OCI-LY1 (cell line): ENCODE measurements at regions not wholly inside any gene's neighbourhood (a gene's known extent, or its start where the extent isn't known, plus 50 kb on each side); places are given as distances from the start of the nearest gene placed in this dataset.

Experiments used
- H2AFZ ChIP-seq: fragments of 200-600 bp; sonication (generic), shearing (Covaris generic); 2 replicates; pipeline ENCODE4 v1.6.0; 2014; ENCODE audit warnings: antibody characterized with exemption, mild to moderate bottlenecking, low read length
- H3F3A ChIP-seq: fragments of 200-600 bp; sonication (generic), shearing (Covaris generic); 2 replicates; pipeline ENCODE4 v1.6.0; 2014; ENCODE audit warnings: mild to moderate bottlenecking, antibody characterized with exemption, low read length, moderate library complexity; ENCODE audit not compliant: insufficient read depth
- H3K27ac ChIP-seq: fragments of 200-600 bp; sonication (generic); 2 replicates; pipeline ENCODE4 v1.5.1; 2014; ENCODE audit warnings: low read length, mixed run types, mild to moderate bottlenecking, low read depth; ENCODE audit not compliant: poor library complexity, severe bottlenecking
- H3K27me3 ChIP-seq: fragments of 200-600 bp; sonication (generic); 2 replicates; pipeline ENCODE4 v1.6.0; 2014; ENCODE audit warnings: antibody characterized with exemption, mild to moderate bottlenecking, low read length, moderate library complexity; ENCODE audit not compliant: insufficient read depth
- H3K36me3 ChIP-seq: fragments of 200-600 bp; sonication (generic); 2 replicates; pipeline ENCODE4 v1.6.1; 2014; ENCODE audit warnings: mild to moderate bottlenecking, antibody characterized with exemption, low read length, moderate library complexity, mixed read lengths; ENCODE audit not compliant: insufficient read depth
- H3K4me1 ChIP-seq: fragments of 200-600 bp; sonication (generic); 2 replicates; pipeline ENCODE4 v1.5.1; 2014; ENCODE audit warnings: mild to moderate bottlenecking, low read length, moderate library complexity; ENCODE audit not compliant: insufficient read depth, severe bottlenecking
- H3K4me2 ChIP-seq: fragments of 200-600 bp; sonication (generic), shearing (Covaris generic); 2 replicates; pipeline ENCODE4 v1.6.1; 2014; ENCODE audit warnings: low read length
- H3K4me3 ChIP-seq: fragments of 200-600 bp; sonication (generic); 2 replicates; pipeline ENCODE4 v1.5.1; 2014; ENCODE audit warnings: low read length, low read depth, mild to moderate bottlenecking, mixed read lengths; ENCODE audit not compliant: poor library complexity, severe bottlenecking
- H3K79me2 ChIP-seq: fragments of 200-600 bp; shearing (Covaris generic); 2 replicates; pipeline ENCODE4 v1.6.1; 2016; ENCODE audit warnings: mixed run types, low read length, mixed read lengths; ENCODE audit not compliant: insufficient read depth
- H3K9ac ChIP-seq: fragments of 200-600 bp; sonication (generic), shearing (Covaris generic); 2 replicates; pipeline ENCODE4 v1.6.1; 2014; ENCODE audit warnings: mild to moderate bottlenecking, low read length, mixed read lengths
- H3K9me2 ChIP-seq: fragments of 200-600 bp; sonication (generic), shearing (Covaris generic); 2 replicates; pipeline ENCODE4 v1.6.1; 2014; ENCODE audit warnings: low read depth, mild to moderate bottlenecking, low read length, mixed read lengths
- H3K9me3 ChIP-seq: fragments of 200-600 bp; shearing (Covaris generic); 2 replicates; pipeline ENCODE4 v1.6.1; 2014; ENCODE audit warnings: low read length, mixed read lengths
- H4K20me1 ChIP-seq: fragments of 200-600 bp; sonication (generic), shearing (Covaris generic); 2 replicates; pipeline ENCODE4 v1.6.0; 2016; ENCODE audit warnings: mild to moderate bottlenecking, low read length; ENCODE audit not compliant: insufficient read depth
- CTCF ChIP-seq: fragments of 200-600 bp; sonication (generic), shearing (Covaris generic); IDR thresholded peaks from 2 replicates; pipeline ENCODE4 v1.5.1; 2017; ENCODE audit warnings: mild to moderate bottlenecking, antibody characterized with exemption, low read length, moderate library complexity, mixed read lengths
- EZH2 ChIP-seq: fragments of 200-600 bp; sonication (generic), shearing (Covaris generic); IDR thresholded peaks from 2 replicates; pipeline ENCODE4 v1.8.0; 2017; ENCODE audit warnings: borderline replicate concordance, mixed run types, mild to moderate bottlenecking, antibody characterized with exemption, low read length, moderate library complexity, mixed read lengths

DNA sequence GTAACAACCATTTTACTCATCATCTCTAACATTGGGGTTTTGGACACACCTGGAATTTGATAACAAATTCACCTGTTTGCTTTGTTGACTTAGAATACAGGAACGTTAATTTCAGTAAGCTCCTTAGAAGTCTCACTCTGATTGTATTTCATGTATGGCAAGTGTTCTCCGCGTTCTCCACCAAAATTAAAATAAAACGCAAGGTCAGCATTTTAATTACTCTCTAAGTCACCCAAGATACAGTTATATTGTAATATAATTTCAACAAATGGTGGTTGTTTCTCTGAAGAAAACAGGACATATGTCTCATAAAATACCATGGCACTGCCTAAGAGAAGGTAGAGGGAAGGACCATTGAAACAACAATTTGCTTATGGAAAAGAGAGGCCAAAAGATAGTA, 742.1 kb downstream of the LIG4 start:
- Histone ChIP-seq H2AFZ (no peak overlapping the region), H3K4me3 (no peak overlapping the region), H3K27me3 (no peaks in the 10 kb centered on the region), H3K79me2 (no peaks in the 10 kb centered on the region), H3K36me3 (no peaks in the 10 kb centered on the region), H3K4me1 (no peaks in the 10 kb centered on the region), H3K9me3 (no peaks in the 10 kb centered on the region), H3K9ac (no peak overlapping the region), H3F3A (no peaks in the 10 kb centered on the region), H3K27ac (no peak overlapping the region), H3K9me2 (no peaks in the 10 kb centered on the region), H3K4me2 (no peak overlapping the region), H4K20me1 (no peaks in the 10 kb centered on the region)
- no peak for TF ChIP-seq EZH2
- TF ChIP-seq CTCF = no peak

DNA sequence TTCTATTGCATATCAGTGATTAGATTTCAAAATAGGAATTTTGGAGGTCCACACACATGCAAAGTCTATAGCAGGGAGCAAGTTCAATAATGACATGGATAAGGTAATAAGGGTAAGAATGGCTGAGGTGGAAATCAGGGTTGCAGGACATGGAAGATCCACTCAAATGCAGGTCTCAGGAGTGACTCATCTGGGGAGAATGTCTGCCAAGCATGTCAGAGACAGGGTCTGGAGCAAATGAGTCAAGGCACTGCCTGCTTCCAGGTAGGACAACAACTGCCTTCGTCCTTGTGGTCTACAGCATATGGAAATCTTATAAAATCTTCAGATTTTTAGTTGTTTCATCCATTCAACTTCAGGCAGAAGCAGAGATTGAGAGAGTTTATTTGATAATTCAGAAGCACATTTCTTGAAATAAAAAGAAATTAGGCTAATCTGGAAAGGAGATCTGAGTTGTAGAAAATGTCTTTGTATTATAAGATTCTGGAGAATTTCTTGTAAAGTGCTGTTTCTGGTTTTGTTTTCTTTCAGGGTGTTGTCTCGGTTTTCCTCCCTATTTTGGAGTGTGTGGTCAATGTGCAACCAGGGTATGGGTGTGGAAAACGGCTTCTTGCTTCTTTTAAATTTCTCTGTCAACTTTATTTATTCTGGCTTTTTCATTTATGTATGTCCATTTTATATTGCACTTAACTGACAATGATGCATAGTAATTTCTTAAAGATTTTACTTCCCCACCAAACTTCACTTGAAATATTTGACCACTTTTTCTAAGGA, 748.8 kb downstream of the LIG4 start:
- H3K4me3 ChIP-seq = no peak overlapping the region
- TF ChIP-seq EZH2 = no peak
- TF ChIP-seq CTCF = no peak
- no peak overlapping the region for H3K9ac ChIP-seq
- no peaks in the 10 kb centered on the region for H3K27me3 ChIP-seq
- H4K20me1 ChIP-seq = no peaks in the 10 kb centered on the region
- no peaks in the 10 kb centered on the region for H3K9me3 ChIP-seq
- no peak overlapping the region for H3K4me2 ChIP-seq
- H3K9me2 ChIP-seq = no peaks in the 10 kb centered on the region
- H3K36me3 ChIP-seq = no peaks in the 10 kb centered on the region
- no peaks in the 10 kb centered on the region for H3F3A ChIP-seq
- H3K27ac ChIP-seq = no peak overlapping the region
- H3K79me2 ChIP-seq = no peaks in the 10 kb centered on the region
- no peaks in the 10 kb centered on the region for H3K4me1 ChIP-seq
- H2AFZ ChIP-seq = no peak overlapping the region

GRCh38 chr13:107462501-107462900, 752.8 kb downstream of the LIG4 start:
- Histone ChIP-seq H3K9ac (no peak overlapping the region), H3K9me3 (no peaks in the 10 kb centered on the region), H3K4me2 (no peak overlapping the region), H4K20me1 (no peaks in the 10 kb centered on the region), H3K27ac (no peak overlapping the region), H3F3A (no peaks in the 10 kb centered on the region), H3K9me2 (no peaks in the 10 kb centered on the region), H3K4me3 (no peak overlapping the region), H2AFZ (no peak overlapping the region), H3K4me1 (no peaks in the 10 kb centered on the region), H3K79me2 (no peaks in the 10 kb centered on the region), H3K27me3 (no peaks in the 10 kb centered on the region), H3K36me3 (no peaks in the 10 kb centered on the region)
- TF ChIP-seq CTCF (no peak), EZH2 (no peak)
